ENCODE measurements at regions not wholly inside any gene's neighbourhood (a gene's known extent, or its start where the extent isn't known, plus 50 kb on each side); places are given as distances from the start of the nearest gene placed in this dataset.

DNA sequence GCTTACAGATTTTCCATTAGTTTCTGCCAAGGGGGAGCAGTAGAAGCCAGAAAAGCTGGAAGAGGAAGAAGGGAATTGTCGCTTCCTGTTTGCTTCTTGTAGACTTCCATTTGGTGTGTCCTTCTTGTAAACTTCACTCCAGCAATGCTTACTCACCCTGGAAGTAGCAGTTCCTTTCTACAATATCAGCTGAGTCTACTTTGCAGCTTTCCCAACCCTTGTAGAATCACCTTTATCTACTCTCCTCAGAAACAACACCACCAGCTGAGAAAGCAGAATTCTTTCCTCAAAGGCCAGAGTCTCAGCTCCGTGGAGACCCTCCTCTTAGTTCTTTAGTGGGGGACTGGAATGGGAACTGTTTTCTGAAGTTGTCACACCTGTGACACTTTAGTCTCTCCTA, 1136.7 kb upstream of the TMPRSS15 start:
- TF ChIP-seq EZH2phosphoT487 (IDR thresholded peaks at IDR 0.05; ENCODE audit: insufficient read depth, low read depth) (no peak), EZH2 (IDR thresholded peaks at IDR 0.05; ENCODE audit: insufficient read depth, poor library complexity, severe bottlenecking) (no peak)
